ENCODE measurements at regions not wholly inside any gene's neighbourhood (a gene's known extent, or its start where the extent isn't known, plus 50 kb on each side); places are given as distances from the start of the nearest gene placed in this dataset.
A peak's percentile ranks its signal among the peaks of the same experiment; 100 is the strongest.

DNA sequence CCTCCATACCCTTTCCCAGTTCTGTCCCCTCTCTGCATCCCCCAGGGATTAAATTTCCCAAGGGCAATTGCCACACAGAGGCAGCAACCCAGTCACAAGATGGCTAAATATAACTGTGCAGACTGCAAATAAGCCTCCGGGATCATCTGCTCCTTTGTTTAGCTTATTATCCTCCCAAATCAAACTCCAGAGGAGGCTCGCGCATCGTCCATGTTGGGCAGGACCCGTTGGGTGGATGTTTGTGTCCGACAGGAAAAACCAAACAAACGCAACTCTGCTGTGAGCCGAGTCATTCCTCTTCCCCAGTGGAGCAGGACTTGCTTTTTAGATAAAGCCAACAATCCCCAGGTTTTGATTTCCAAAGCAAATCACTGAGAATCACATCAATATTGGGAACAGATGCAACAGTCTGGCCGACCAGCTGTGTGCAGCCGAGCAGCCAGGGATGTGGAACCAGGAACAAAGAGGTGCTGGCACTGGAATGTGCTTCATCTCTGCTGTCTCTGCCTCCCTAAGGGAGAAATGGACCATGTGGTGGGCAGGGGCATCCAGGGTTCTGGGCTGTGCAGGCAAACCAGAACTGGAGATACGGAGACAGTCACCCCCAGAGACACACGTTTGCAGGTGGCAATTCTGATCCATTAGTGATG lies 89.8 kb downstream of the PTTG1 start (continued):
- TF ChIP-seq, protein P1, sequence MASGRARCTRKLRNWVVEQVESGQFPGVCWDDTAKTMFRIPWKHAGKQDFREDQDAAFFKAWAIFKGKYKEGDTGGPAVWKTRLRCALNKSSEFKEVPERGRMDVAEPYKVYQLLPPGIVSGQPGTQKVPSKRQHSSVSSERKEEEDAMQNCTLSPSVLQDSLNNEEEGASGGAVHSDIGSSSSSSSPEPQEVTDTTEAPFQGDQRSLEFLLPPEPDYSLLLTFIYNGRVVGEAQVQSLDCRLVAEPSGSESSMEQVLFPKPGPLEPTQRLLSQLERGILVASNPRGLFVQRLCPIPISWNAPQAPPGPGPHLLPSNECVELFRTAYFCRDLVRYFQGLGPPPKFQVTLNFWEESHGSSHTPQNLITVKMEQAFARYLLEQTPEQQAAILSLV (tag; IDR thresholded peaks at IDR 0.05) = no peak

MicroRNAs in the stretch of these regions (microRNA counts, 767-probe panel; counts per million panel counts)
- 870 counts per million, percentile 17 among the panel's probes with 10 or more counts for microRNA hsa-miR-146a-5p
